GM12874 (cell line): ENCODE measurements at regions not wholly inside any gene's neighbourhood (a gene's known extent, or its start where the extent isn't known, plus 50 kb on each side); places are given as distances from the start of the nearest gene placed in this dataset.

Experiments
- CTCF ChIP-seq: IDR thresholded peaks from 2 replicates; pipeline ENCODE4 v1.5.1; 2011; ENCODE audit warnings: low read depth, mild to moderate bottlenecking, control low read depth, low read length, moderate library complexity; ENCODE audit not compliant: insufficient read depth

- no peak for TF ChIP-seq CTCF
Measured at GRCh38 chr5:105593011-105593760, 2030.6 kb upstream of the NUDT12 start.

- TF ChIP-seq CTCF: no peak
Measured at GRCh38 chr5:105587963-105588662, 2025.5 kb upstream of the NUDT12 start.

GRCh38 chr5:105581988-105582690 is 2019.5 kb upstream of the NUDT12 start:
- TF ChIP-seq CTCF: no peak

GRCh38 chr5:105573575-105573974 is 2011.0 kb upstream of the NUDT12 start:
- no peak for TF ChIP-seq CTCF

- no peak for TF ChIP-seq CTCF
Measured at GRCh38 chr5:105565531-105565930, 2002.9 kb upstream of the NUDT12 start.

GRCh38 chr5:105563842-105564241 is 2001.3 kb upstream of the NUDT12 start:
- no peak for TF ChIP-seq CTCF

- no peak for TF ChIP-seq CTCF
Measured at GRCh38 chr5:105554568-105555169, 1992.1 kb upstream of the NUDT12 start.
